OCI-LY3 (cell line): ENCODE measurements at regions not wholly inside any gene's neighbourhood (a gene's known extent, or its start where the extent isn't known, plus 50 kb on each side); places are given as distances from the start of the nearest gene placed in this dataset.

Experiments
- EZH2phosphoT487 ChIP-seq: fragments of 200-600 bp; shearing (Covaris generic); IDR thresholded peaks from 2 replicates; pipeline ENCODE4 v1.6.1; 2018; ENCODE audit warnings: antibody characterized with exemption, mixed run types, low read depth
- TF ChIP-seq, protein P1 (sequence below): fragments of 200-600, 300-600 bp; sonication (generic); IDR thresholded peaks from 2 replicates; pipeline ENCODE4 v1.5.1; 2014; ENCODE audit warnings: antibody characterized with exemption, low read length, low read depth

DNA sequence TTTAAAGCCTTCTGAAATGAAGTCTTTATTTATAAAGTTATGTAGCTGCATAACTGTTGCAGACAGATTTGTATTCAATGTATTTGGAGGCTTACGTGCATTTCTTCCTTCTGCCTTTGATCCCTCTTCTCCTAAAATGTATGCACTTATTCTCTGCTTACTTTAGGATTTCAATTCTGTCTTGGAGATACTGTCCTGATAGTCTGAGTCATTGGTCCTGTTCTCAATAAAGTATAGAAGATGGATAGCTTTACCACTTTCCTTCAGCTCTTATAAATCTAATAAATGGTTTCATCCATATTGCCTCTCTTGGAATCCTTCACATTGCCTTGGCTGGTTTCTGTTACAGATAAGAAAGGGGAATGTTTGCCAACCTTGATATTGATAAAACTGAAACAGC lies 430.1 kb upstream of the CAMK1G start:
- TF ChIP-seq, protein P1, sequence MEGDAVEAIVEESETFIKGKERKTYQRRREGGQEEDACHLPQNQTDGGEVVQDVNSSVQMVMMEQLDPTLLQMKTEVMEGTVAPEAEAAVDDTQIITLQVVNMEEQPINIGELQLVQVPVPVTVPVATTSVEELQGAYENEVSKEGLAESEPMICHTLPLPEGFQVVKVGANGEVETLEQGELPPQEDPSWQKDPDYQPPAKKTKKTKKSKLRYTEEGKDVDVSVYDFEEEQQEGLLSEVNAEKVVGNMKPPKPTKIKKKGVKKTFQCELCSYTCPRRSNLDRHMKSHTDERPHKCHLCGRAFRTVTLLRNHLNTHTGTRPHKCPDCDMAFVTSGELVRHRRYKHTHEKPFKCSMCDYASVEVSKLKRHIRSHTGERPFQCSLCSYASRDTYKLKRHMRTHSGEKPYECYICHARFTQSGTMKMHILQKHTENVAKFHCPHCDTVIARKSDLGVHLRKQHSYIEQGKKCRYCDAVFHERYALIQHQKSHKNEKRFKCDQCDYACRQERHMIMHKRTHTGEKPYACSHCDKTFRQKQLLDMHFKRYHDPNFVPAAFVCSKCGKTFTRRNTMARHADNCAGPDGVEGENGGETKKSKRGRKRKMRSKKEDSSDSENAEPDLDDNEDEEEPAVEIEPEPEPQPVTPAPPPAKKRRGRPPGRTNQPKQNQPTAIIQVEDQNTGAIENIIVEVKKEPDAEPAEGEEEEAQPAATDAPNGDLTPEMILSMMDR: no peak
- no peak for TF ChIP-seq EZH2phosphoT487
